Heart left ventricle (tissue), 13 donors: ENCODE measurements at regions not wholly inside any gene's neighbourhood (a gene's known extent, or its start where the extent isn't known, plus 50 kb on each side); places are given as distances from the start of the nearest gene placed in this dataset.

Source experiments
- POLR2A ChIP-seq, 2 donors: fragments of 450-650 bp; IDR thresholded peaks; one replicate each; pipeline ENCODE4 v1.6.1; 2017; ENCODE audit warnings: antibody characterized with exemption in 2 of 2, mild to moderate bottlenecking in 2 of 2, moderate library complexity in 2 of 2
- TF ChIP-seq, protein P1 (sequence below), 12 donors: fragments of 200-600 bp; sonication (generic) in 4 of 12; IDR thresholded peaks; one replicate each; pipeline versions ENCODE4 v1.5.0 to v1.8.0; 2018 to 2022; ENCODE audit warnings: antibody characterized with exemption in 12 of 12, mild to moderate bottlenecking in 5 of 12
- donor health status: ischemic (EF 13 %, LVEDD 7.1; RV severe dilation, severe dysfunction).
- donor health status: DM: no; HTN: yes; CAD: no.
- donor health status: DM: no; HTN: no; CAD: no.
- donor health status: ischemic (EF 25% LVEDD 6.9; RV normal size, moderate dysfunction).
- donor health status: ischemic (EF 25% LVEDD 5.7; RV mildly dilated, moderate dysfunction).
- donor health status: ischemic (EF 35%, LVEDD 5.7; RV mildly dilated, moderate dysfunction).
- donor health status: nonischemic (EF 11% LVEDD 7.7; RV severe dilation, severe dysfunction).
- donor health status: DM: yes; HTN: yes; CAD: no.
- donor health status: PGD.
- donor health status: ischemic (EF 29% LVEDD 5.4; RV normal size, mild dysfunction).
- donor health status: nonischemic (EF 23%, LVEDD 6.1; RV moderate dilation, normal function).

- no peak for TF ChIP-seq POLR2A (IDR thresholded peaks at IDR 0.05)
- TF ChIP-seq, protein P1, sequence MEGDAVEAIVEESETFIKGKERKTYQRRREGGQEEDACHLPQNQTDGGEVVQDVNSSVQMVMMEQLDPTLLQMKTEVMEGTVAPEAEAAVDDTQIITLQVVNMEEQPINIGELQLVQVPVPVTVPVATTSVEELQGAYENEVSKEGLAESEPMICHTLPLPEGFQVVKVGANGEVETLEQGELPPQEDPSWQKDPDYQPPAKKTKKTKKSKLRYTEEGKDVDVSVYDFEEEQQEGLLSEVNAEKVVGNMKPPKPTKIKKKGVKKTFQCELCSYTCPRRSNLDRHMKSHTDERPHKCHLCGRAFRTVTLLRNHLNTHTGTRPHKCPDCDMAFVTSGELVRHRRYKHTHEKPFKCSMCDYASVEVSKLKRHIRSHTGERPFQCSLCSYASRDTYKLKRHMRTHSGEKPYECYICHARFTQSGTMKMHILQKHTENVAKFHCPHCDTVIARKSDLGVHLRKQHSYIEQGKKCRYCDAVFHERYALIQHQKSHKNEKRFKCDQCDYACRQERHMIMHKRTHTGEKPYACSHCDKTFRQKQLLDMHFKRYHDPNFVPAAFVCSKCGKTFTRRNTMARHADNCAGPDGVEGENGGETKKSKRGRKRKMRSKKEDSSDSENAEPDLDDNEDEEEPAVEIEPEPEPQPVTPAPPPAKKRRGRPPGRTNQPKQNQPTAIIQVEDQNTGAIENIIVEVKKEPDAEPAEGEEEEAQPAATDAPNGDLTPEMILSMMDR (IDR thresholded peaks at IDR 0.05), result no peak
These were observed 184.9 kb downstream of the GLI2 start for GRCh38 chr2:120920454-120921148.
